ENCODE measurements at regions not wholly inside any gene's neighbourhood (a gene's known extent, or its start where the extent isn't known, plus 50 kb on each side); places are given as distances from the start of the nearest gene placed in this dataset.

DNA sequence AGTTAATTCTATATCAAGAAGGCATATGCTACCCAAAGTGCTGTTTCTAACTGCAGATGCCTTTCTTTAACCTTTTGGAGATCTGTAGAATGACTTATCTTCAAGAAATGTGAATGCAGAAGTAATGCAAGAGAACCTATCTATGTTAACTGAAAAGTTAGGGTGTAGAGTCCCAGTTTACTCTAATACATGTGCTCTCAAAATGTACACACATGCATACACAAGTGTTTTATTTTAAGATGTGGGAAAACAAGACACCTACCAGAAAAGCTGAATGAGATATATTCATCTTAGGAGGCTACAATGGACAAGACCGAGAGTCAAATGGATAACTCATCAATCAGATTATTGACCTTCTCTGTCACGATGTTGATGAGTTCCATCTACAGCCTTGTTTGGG is 80.9 kb downstream of the CDCA7 start:
- TF ChIP-seq, protein P1, sequence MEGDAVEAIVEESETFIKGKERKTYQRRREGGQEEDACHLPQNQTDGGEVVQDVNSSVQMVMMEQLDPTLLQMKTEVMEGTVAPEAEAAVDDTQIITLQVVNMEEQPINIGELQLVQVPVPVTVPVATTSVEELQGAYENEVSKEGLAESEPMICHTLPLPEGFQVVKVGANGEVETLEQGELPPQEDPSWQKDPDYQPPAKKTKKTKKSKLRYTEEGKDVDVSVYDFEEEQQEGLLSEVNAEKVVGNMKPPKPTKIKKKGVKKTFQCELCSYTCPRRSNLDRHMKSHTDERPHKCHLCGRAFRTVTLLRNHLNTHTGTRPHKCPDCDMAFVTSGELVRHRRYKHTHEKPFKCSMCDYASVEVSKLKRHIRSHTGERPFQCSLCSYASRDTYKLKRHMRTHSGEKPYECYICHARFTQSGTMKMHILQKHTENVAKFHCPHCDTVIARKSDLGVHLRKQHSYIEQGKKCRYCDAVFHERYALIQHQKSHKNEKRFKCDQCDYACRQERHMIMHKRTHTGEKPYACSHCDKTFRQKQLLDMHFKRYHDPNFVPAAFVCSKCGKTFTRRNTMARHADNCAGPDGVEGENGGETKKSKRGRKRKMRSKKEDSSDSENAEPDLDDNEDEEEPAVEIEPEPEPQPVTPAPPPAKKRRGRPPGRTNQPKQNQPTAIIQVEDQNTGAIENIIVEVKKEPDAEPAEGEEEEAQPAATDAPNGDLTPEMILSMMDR (IDR thresholded peaks at IDR 0.05), result no peak
- TF ChIP-seq POLR2A (IDR thresholded peaks at IDR 0.05) (no peak), POLR2AphosphoS5 (IDR thresholded peaks at IDR 0.05; ENCODE audit: insufficient read depth in 1 of 2, low read depth in 1 of 2) (no peak)

Data from vagina (tissue), 2 donors.